Stomach (tissue), 4 donors: ENCODE measurements at regions not wholly inside any gene's neighbourhood (a gene's known extent, or its start where the extent isn't known, plus 50 kb on each side); places are given as distances from the start of the nearest gene placed in this dataset.

ENCODE experiments used
- POLR2A ChIP-seq, 4 donors: fragments of 450-650 bp; IDR thresholded peaks; one replicate each; pipeline ENCODE4 v1.6.1; 2016; ENCODE audit warnings: antibody characterized with exemption in 4 of 4, control low read depth in 2 of 4, mild to moderate bottlenecking in 1 of 4, moderate library complexity in 1 of 4
- TF ChIP-seq, protein P1 (sequence below), 7 experiments: fragments of 450-650 bp in 4 of 7; fragments of 200-600 bp in 3 of 7; sonication (generic) in 3 of 7; IDR thresholded peaks; one replicate each; pipeline ENCODE4 v1.5.1; 2016 to 2019; ENCODE audit warnings: antibody characterized with exemption in 7 of 7, control low read depth in 2 of 7, mild to moderate bottlenecking in 1 of 7

DNA sequence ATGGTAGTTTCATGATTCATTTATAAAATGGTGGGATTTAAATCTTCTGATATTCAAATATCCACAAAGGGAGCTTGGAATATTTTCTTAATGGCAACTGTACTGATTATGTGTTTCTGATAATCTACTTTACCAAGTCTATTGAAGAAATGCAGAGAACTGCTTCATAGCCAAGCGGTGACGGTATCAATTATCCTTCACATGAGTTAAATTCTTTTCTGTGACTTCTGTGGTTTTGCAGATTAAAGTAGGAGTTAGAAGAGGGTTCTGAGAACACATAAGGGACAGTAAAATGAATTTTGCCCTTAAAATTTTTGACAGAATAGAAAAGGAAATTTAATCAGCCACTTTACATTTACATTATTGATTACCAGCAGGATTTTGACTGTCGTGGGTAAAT, 563.2 kb downstream of the GBE1 start:
- TF ChIP-seq, protein P1, sequence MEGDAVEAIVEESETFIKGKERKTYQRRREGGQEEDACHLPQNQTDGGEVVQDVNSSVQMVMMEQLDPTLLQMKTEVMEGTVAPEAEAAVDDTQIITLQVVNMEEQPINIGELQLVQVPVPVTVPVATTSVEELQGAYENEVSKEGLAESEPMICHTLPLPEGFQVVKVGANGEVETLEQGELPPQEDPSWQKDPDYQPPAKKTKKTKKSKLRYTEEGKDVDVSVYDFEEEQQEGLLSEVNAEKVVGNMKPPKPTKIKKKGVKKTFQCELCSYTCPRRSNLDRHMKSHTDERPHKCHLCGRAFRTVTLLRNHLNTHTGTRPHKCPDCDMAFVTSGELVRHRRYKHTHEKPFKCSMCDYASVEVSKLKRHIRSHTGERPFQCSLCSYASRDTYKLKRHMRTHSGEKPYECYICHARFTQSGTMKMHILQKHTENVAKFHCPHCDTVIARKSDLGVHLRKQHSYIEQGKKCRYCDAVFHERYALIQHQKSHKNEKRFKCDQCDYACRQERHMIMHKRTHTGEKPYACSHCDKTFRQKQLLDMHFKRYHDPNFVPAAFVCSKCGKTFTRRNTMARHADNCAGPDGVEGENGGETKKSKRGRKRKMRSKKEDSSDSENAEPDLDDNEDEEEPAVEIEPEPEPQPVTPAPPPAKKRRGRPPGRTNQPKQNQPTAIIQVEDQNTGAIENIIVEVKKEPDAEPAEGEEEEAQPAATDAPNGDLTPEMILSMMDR (IDR thresholded peaks at IDR 0.05): no peak
- no peak for TF ChIP-seq POLR2A (IDR thresholded peaks at IDR 0.05)
